Neural progenitor cell (in vitro differentiated cells): ENCODE measurements at regions not wholly inside any gene's neighbourhood (a gene's known extent, or its start where the extent isn't known, plus 50 kb on each side); places are given as distances from the start of the nearest gene placed in this dataset.

Source experiments
- CTCF ChIP-seq: fragments of 200-600 bp; sonication (generic); IDR thresholded peaks from 2 replicates; pipeline ENCODE4 v1.5.1; 2017; ENCODE audit warnings: antibody characterized with exemption, mild to moderate bottlenecking
- EZH2 ChIP-seq: fragments of 200-600 bp; sonication (generic); IDR thresholded peaks from 2 replicates; pipeline ENCODE4 v1.6.1; 2017; ENCODE audit warnings: antibody characterized with exemption, mild to moderate bottlenecking, moderate library complexity
- EZH2phosphoT487 ChIP-seq: fragments of 200-600 bp; sonication (generic); IDR thresholded peaks from 2 replicates; pipeline ENCODE4 v1.6.1; 2017; ENCODE audit warnings: antibody characterized with exemption

- TF ChIP-seq CTCF (no peak), EZH2 (no peak), EZH2phosphoT487 (no peak)
Observed at GRCh38 chr5:1642621-1643061, 118.9 kb upstream of the LPCAT1 start.
